ENCODE measurements at regions not wholly inside any gene's neighbourhood (a gene's known extent, or its start where the extent isn't known, plus 50 kb on each side); places are given as distances from the start of the nearest gene placed in this dataset.
"Not testable (repeated sequence)": the region's sequence is repeated elsewhere in the genome, so short reads cannot be mapped to it uniquely, and the experiment has no call there.

- H3K4me3 ChIP-seq (ENCODE audit: low read depth, low read length) = no peak overlapping the region
- in situ Hi-C loops (cut with HindIII; ENCODE audit: low sequenced_read_pairs) = no loop called here
- no peak for TF ChIP-seq CTCF (IDR thresholded peaks at IDR 0.05; ENCODE audit: low read depth, low read length, missing control alignments)
- DNase-seq (ENCODE audit: low read depth) = no peak
These were observed 226.9 kb upstream of the KYNU start for GRCh38 chr2:142650601-142651000.

- no peak overlapping the region for H3K4me3 ChIP-seq (ENCODE audit: low read depth, low read length)
- no peak for TF ChIP-seq CTCF (IDR thresholded peaks at IDR 0.05; ENCODE audit: low read depth, low read length, missing control alignments)
- in situ Hi-C loops (cut with HindIII; ENCODE audit: low sequenced_read_pairs) = no loop called here
- no peak for DNase-seq (ENCODE audit: low read depth)
These were observed 227.9 kb upstream of the KYNU start for GRCh38 chr2:142649581-142649980.

GRCh38 chr2:142642650-142643049, 234.8 kb upstream of the KYNU start:
- no peak overlapping the region for H3K4me3 ChIP-seq (ENCODE audit: low read depth, low read length)
- in situ Hi-C loops (cut with HindIII; ENCODE audit: low sequenced_read_pairs) = no loop called here
- no peak for TF ChIP-seq CTCF (IDR thresholded peaks at IDR 0.05; ENCODE audit: low read depth, low read length, missing control alignments)
- no peak for DNase-seq (ENCODE audit: low read depth)

GRCh38 chr2:142629193-142629592, 248.3 kb upstream of the KYNU start:
- DNase-seq (ENCODE audit: low read depth) = no peak
- H3K4me3 ChIP-seq (ENCODE audit: low read depth, low read length) = no peak overlapping the region
- no peak for TF ChIP-seq CTCF (IDR thresholded peaks at IDR 0.05; ENCODE audit: low read depth, low read length, missing control alignments)
- in situ Hi-C loops (cut with HindIII; ENCODE audit: low sequenced_read_pairs) = no loop called here

- in situ Hi-C loops (cut with HindIII; ENCODE audit: low sequenced_read_pairs) = no loop called here
- no peak overlapping the region for H3K4me3 ChIP-seq (ENCODE audit: low read depth, low read length)
- TF ChIP-seq CTCF (IDR thresholded peaks at IDR 0.05; ENCODE audit: low read depth, low read length, missing control alignments) = no peak
- no peak for DNase-seq (ENCODE audit: low read depth)
These were observed 256.2 kb upstream of the KYNU start for GRCh38 chr2:142621287-142621686.

GRCh38 chr2:142617461-142617860, 260.0 kb upstream of the KYNU start:
- TF ChIP-seq CTCF (IDR thresholded peaks at IDR 0.05; ENCODE audit: low read depth, low read length, missing control alignments) = no peak
- in situ Hi-C loops (cut with HindIII; ENCODE audit: low sequenced_read_pairs) = no loop called here
- no peak overlapping the region for H3K4me3 ChIP-seq (ENCODE audit: low read depth, low read length)
- no peak for DNase-seq (ENCODE audit: low read depth)

GRCh38 chr2:142615876-142616275, 261.6 kb upstream of the KYNU start:
- no peak overlapping the region for H3K4me3 ChIP-seq (ENCODE audit: low read depth, low read length)
- DNase-seq (ENCODE audit: low read depth) = no peak
- TF ChIP-seq CTCF (IDR thresholded peaks at IDR 0.05; ENCODE audit: low read depth, low read length, missing control alignments) = no peak
- in situ Hi-C loops (cut with HindIII; ENCODE audit: low sequenced_read_pairs) = no loop called here

- H3K4me3 ChIP-seq (ENCODE audit: low read depth, low read length); in situ Hi-C loops (cut with HindIII; ENCODE audit: low sequenced_read_pairs); DNase-seq (ENCODE audit: low read depth): not testable (repeated sequence)
These were observed 264.3 kb upstream of the KYNU start for GRCh38 chr2:142613193-142613592.

Data from astrocyte of the cerebellum (primary cell).